ENCODE measurements at regions not wholly inside any gene's neighbourhood (a gene's known extent, or its start where the extent isn't known, plus 50 kb on each side); places are given as distances from the start of the nearest gene placed in this dataset.

- no peak for TF ChIP-seq CTCF (conservative IDR thresholded peaks at IDR 0.05; ENCODE audit: low read length)
- TF ChIP-seq EZH2phosphoT487 (IDR thresholded peaks at IDR 0.05; ENCODE audit: borderline replicate concordance, low read depth, low read length), result no peak
Observed at GRCh38 chr5:77840930-77841329, 64.8 kb upstream of the TBCA start.

All from OCI-LY7 (cell line).